Naive B cell (primary cell): ENCODE measurements at regions not wholly inside any gene's neighbourhood (a gene's known extent, or its start where the extent isn't known, plus 50 kb on each side); places are given as distances from the start of the nearest gene placed in this dataset.

Experiments used
- ATAC-seq, 2 donors: fragments of 150-1000 bp; cut with Tn5 transposase; 2 replicates each; pipeline ENCODE4 v1.10.0; 2021; ENCODE audit warnings: low read depth in 2 of 2, mild to moderate bottlenecking in 2 of 2, moderate library complexity in 2 of 2
- DNase-seq: peaks from one replicate; pipeline ENCODE4 v3.0.0; 2022
- H3K27ac Mint-ChIP-seq, 6 donors: one replicate each; pipeline ENCODE4 v1.8.0; 2020 to 2022; ENCODE audit warnings: mild to moderate bottlenecking in 6 of 6, mixed read lengths in 6 of 6, moderate library complexity in 5 of 6, inconsistent platforms in 2 of 6
- H3K27me3 Mint-ChIP-seq, 3 donors: one replicate each; pipeline ENCODE4 v1.8.0; 2021 to 2022; ENCODE audit warnings: mixed read lengths in 3 of 3, mild to moderate bottlenecking in 1 of 3
- H3K36me3 Mint-ChIP-seq, 2 donors: one replicate each; pipeline ENCODE4 v1.8.0; 2020 to 2022; ENCODE audit warnings: mixed read lengths in 2 of 2, inconsistent platforms in 1 of 2, mild to moderate bottlenecking in 1 of 2
- H3K4me1 Mint-ChIP-seq, 3 donors: one replicate each; pipeline ENCODE4 v1.8.0; 2020 to 2022; ENCODE audit warnings: mixed read lengths in 3 of 3, inconsistent platforms in 1 of 3, mild to moderate bottlenecking in 1 of 3, moderate library complexity in 1 of 3
- H3K4me3 Mint-ChIP-seq, 8 donors: one replicate each; pipeline ENCODE4 v1.8.0; 2020 to 2022; ENCODE audit warnings: mild to moderate bottlenecking in 8 of 8, mixed read lengths in 8 of 8, moderate library complexity in 8 of 8, inconsistent platforms in 2 of 8
- H3K9me3 Mint-ChIP-seq, 7 donors: one replicate each; pipeline ENCODE4 v1.8.0; 2020 to 2022; ENCODE audit warnings: mixed read lengths in 7 of 7, mild to moderate bottlenecking in 5 of 7, inconsistent platforms in 2 of 7, moderate library complexity in 1 of 7

GRCh38 chr10:113347508-113347907 lies 205.3 kb upstream of the HABP2 start:
- H3K9me3 Mint-ChIP-seq, result peaks cover 0 to 3% (median 0%) of the 10 kb centered on the region in 7 donors
- no peak for ATAC-seq
- no peak for DNase-seq
- H3K36me3 Mint-ChIP-seq, result no peaks in the 10 kb centered on the region
- no peak overlapping the region for H3K27ac Mint-ChIP-seq
- H3K4me1 Mint-ChIP-seq, result no peaks in the 10 kb centered on the region
- no peaks in the 10 kb centered on the region for H3K27me3 Mint-ChIP-seq
- no peak overlapping the region for H3K4me3 Mint-ChIP-seq

DNA sequence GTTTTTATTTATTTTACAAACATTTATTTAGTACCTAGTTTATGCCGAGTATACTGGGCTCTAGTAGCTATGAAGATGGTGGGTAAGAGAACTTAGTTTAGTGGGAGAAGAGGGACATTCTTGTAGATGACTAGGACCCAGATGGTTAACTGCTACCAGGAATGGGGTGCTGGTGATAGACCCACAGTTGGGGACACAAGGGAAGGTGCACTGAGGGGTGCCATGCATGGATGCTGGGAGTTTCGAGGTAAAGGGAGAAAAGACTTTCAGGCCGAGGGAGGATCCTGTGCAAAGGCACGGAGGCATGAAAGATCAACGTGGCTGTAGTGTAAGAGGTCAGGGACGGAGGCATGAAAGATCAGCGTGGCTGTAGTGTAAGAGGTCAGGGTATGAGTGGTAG lies 204.2 kb upstream of the HABP2 start:
- H3K4me3 Mint-ChIP-seq, result no peak overlapping the region
- no peaks in the 10 kb centered on the region for H3K36me3 Mint-ChIP-seq
- ATAC-seq (no peak), DNase-seq (no peak)
- no peaks in the 10 kb centered on the region for H3K27me3 Mint-ChIP-seq
- peaks cover 0 to 3% (median 0%) of the 10 kb centered on the region in 7 donors for H3K9me3 Mint-ChIP-seq
- no peak overlapping the region for H3K27ac Mint-ChIP-seq
- no peaks in the 10 kb centered on the region for H3K4me1 Mint-ChIP-seq

DNA sequence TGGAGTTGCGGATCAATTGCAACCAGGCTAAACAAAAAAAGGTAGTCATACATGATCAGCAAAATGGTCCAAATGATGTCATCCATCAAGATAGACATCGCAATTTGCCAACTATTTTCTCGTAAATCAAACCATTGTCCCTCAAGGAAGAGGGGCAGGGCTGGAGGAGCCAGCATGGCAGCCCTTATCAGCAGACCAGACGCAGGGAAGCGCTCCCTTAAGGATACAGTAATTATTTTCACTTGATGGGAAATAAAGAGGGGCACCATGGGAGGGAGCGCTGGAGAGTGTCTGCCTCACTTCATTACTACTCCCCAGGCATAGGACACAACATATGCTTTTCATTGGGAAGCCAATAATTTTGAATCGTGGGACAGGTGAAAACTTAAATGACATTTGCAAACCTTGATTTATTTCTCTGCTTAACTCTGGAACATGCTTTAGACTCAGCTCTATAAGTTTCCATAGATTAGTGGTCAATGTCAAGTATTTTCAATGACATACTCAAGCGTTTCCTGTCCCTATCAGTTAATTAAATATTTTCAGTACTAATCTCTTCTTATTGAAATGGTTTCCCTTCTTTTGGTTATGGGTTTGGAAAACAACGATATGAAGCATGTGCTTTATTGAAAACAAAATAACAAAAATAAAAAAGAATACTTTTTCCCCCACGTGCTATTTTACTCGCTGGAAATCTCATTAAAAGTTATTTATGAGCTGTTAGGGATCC lies 202.4 kb upstream of the HABP2 start:
- Mint-ChIP-seq H3K4me3 (no peak overlapping the region), H3K4me1 (no peaks in the 10 kb centered on the region), H3K9me3 (peaks cover 0 to 4% (median 0%) of the 10 kb centered on the region in 7 donors), H3K36me3 (no peaks in the 10 kb centered on the region), H3K27ac (no peak overlapping the region), H3K27me3 (no peaks in the 10 kb centered on the region)
- ATAC-seq, result no peak
- no peak for DNase-seq

DNA sequence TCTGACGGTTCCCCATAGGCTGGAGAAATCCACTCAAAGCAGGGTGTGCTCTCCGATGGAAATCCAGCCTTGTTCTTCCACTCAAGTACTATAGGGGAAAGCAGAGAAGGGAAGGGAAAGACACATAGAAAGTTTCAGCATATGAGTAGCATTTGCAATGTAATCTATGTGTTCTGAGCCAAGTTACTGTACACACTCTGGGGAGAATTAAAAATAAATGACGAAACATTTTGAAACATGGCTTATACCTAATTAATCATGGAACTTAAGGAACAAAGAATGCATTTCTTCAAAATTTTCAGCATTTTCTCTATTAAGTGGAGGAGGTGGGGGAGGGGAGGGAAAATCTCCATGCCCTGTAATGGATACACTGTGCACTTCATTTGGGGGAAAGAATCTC lies 198.1 kb upstream of the HABP2 start:
- no peaks in the 10 kb centered on the region for H3K4me1 Mint-ChIP-seq
- no peaks in the 10 kb centered on the region for H3K36me3 Mint-ChIP-seq
- peaks cover 0 to 4% (median 0%) of the 10 kb centered on the region in 7 donors for H3K9me3 Mint-ChIP-seq
- ATAC-seq (no peak), DNase-seq (no peak)
- H3K27me3 Mint-ChIP-seq, result no peaks in the 10 kb centered on the region
- H3K27ac Mint-ChIP-seq, result no peak overlapping the region
- H3K4me3 Mint-ChIP-seq, result no peak overlapping the region

DNA sequence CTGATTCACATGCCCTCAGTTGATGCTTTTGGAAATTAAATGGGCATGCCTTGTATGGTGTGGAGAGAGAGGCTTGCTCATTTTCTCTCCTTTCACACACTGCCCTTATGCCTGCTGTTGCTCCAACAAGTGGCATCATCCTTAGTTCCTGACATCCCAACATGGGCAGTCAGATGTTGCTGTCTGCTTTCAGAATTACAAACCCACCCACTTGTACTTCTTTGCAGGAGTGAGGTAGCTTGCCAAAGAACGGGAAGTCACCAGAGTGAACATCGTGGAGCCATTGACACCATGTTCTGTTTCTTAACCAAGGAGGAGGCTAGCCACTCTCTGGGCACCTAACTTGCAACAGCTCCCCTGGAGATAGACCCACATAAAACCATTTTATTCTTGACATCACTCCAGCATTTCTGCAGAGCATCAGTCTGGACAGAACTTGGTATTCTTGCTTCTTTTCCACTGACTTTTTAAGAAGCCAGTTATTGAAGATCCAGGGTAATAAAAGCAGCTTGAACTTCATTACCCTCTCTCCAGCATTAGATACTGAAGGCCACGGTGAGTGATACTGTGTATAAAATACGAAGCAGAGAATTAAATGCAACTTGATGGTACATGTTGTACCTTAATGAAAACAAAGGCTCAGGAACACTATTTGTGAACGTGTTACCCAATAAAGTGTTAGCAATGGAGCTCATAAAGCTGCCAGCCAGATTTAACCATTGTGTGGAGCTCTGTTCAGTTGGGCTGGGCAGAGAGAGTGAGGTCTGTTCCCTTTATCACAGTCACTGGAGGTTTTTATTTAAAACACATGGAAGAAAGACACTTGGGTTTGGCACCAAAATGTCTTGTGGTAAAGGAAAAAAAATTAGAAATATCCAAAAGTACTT lies 195.8 kb upstream of the HABP2 start:
- DNase-seq, result no peak
- no peak for ATAC-seq
- no peaks in the 10 kb centered on the region for H3K27me3 Mint-ChIP-seq
- H3K9me3 Mint-ChIP-seq, result peaks cover 0 to 4% (median 0%) of the 10 kb centered on the region in 7 donors
- H3K36me3 Mint-ChIP-seq, result no peaks in the 10 kb centered on the region
- no peak overlapping the region for H3K4me3 Mint-ChIP-seq
- peak overlapping the region in 1 of 6 donors; percentile 13 for H3K27ac Mint-ChIP-seq
- no peaks in the 10 kb centered on the region for H3K4me1 Mint-ChIP-seq

DNA sequence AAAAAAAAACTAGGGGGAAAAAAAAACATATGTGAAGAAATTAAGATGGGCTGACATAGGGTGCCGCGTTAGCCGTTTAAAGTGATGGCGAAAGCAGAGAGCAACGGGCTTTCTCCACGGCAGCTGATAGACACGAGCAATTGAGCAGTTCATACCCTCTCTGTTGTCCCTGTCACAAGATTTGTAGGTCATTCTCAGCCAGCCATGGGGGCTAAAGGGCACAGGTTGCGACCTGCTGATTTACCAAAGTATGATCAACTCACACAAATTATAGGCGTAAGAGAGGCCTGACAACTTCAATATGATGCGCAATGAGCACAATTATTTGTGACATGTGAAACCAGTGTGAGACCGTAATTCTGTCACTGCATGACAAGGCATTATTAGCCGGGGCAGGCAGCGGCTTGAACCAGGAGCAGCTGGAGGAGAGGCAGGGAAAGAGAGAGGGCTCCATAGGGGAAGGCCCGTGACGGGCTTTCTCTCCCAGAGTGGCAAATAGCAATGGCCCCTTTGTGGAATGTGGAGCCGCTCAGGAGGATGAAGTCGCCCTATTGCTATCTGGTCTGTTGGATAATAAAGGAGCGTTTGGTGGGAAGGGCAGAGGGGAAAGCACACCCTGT lies 195.1 kb upstream of the HABP2 start:
- H3K4me1 Mint-ChIP-seq, result no peaks in the 10 kb centered on the region
- H3K36me3 Mint-ChIP-seq, result no peaks in the 10 kb centered on the region
- no peak overlapping the region for H3K27ac Mint-ChIP-seq
- H3K4me3 Mint-ChIP-seq, result peak overlapping the region in 1 of 8 donors; percentile 10
- peaks cover 0 to 4% (median 0%) of the 10 kb centered on the region in 7 donors for H3K9me3 Mint-ChIP-seq
- DNase-seq (no peak), ATAC-seq (no peak)
- H3K27me3 Mint-ChIP-seq, result no peaks in the 10 kb centered on the region

GRCh38 chr10:113359655-113360054 lies 193.2 kb upstream of the HABP2 start:
- Mint-ChIP-seq H3K27me3 (no peaks in the 10 kb centered on the region), H3K9me3 (peaks cover 0 to 5% (median 0%) of the 10 kb centered on the region in 7 donors), H3K36me3 (no peaks in the 10 kb centered on the region), H3K4me3 (no peak overlapping the region), H3K4me1 (no peaks in the 10 kb centered on the region), H3K27ac (no peak overlapping the region)
- DNase-seq (no peak), ATAC-seq (no peak)

DNA sequence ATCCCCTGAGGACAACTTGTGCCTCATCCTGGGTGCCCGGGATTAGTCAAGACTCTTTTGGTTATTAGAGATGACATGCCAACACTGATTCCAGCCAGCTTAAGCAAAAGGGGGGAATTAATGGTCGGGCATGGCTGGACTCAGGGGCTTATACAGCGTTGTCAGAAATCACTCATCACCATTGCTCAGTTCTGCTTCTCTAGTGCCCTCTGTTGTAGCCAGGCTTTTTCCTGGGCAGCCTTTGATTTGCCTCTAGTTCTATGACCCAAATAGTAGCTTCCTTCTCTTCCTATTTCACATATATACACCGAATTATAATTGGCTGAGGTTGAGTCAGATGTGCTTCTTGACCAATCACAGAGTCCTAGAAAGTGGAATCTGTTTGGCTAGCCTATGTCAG lies 192.0 kb upstream of the HABP2 start:
- H3K36me3 Mint-ChIP-seq, result no peaks in the 10 kb centered on the region
- ATAC-seq (no peak), DNase-seq (no peak)
- no peaks in the 10 kb centered on the region for H3K4me1 Mint-ChIP-seq
- no peak overlapping the region for H3K27ac Mint-ChIP-seq
- H3K27me3 Mint-ChIP-seq, result no peaks in the 10 kb centered on the region
- H3K9me3 Mint-ChIP-seq, result peaks cover 0 to 11% (median 4%) of the 10 kb centered on the region in 7 donors
- H3K4me3 Mint-ChIP-seq, result no peak overlapping the region

DNA sequence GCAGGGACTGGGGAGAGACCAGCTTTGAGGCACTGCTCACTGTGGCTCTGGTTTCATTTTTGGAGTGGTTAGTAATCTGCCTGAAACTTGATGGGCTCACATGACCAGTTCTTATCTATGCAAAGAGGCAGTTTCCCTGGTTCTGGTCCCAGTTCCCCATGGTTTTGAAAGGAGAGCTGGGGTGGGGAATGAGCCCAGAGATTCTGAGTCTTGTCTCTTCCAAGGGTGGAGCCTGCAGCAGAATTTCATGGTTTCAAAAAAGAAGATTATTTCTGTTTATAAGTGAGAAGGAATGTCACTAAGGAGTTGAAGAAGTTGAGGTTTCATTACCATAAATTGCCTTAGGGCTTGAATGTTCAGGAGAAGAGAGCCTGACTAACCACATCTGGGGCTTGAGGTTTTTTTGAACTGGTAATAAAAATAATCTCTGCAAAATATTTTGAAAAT lies 190.2 kb upstream of the HABP2 start:
- ATAC-seq, result no peak
- H3K4me3 Mint-ChIP-seq, result no peak overlapping the region
- DNase-seq, result no peak
- H3K4me1 Mint-ChIP-seq, result no peaks in the 10 kb centered on the region
- H3K36me3 Mint-ChIP-seq, result no peaks in the 10 kb centered on the region
- H3K27ac Mint-ChIP-seq, result no peak overlapping the region
- peaks cover 0 to 23% (median 4%) of the 10 kb centered on the region in 7 donors for H3K9me3 Mint-ChIP-seq
- H3K27me3 Mint-ChIP-seq, result no peaks in the 10 kb centered on the region

DNA sequence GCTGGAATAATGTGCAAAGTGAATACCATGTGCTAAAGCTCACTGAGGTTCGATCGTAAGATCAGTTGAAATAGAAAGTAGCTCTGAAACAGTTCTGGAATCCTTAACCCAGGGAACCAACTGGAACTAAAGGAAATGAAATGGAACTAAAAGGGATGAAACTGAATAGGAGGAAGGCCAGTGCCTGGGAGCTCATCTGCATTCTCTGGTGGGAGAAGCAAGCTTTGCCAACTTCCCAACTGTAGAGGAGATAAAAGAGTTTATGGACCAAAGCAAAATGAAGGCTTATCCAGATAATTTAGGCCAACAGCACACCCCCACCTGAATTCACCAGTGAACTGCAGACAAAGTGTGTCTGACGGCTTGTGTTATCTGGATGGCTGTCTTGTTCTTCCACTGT lies 188.6 kb upstream of the HABP2 start:
- no peak overlapping the region for H3K4me3 Mint-ChIP-seq
- H3K27ac Mint-ChIP-seq, result no peak overlapping the region
- no peaks in the 10 kb centered on the region for H3K4me1 Mint-ChIP-seq
- ATAC-seq (no peak), DNase-seq (no peak)
- H3K27me3 Mint-ChIP-seq, result no peaks in the 10 kb centered on the region
- H3K36me3 Mint-ChIP-seq, result no peaks in the 10 kb centered on the region
- H3K9me3 Mint-ChIP-seq, result peaks cover 0 to 23% (median 4%) of the 10 kb centered on the region in 7 donors

- DNase-seq, result no peak
- H3K27ac Mint-ChIP-seq, result peak overlapping the region in 1 of 6 donors; percentile 77
- H3K27me3 Mint-ChIP-seq, result no peaks in the 10 kb centered on the region
- H3K36me3 Mint-ChIP-seq, result no peaks in the 10 kb centered on the region
- no peaks in the 10 kb centered on the region for H3K4me1 Mint-ChIP-seq
- peaks cover 0 to 23% (median 5%) of the 10 kb centered on the region in 7 donors for H3K9me3 Mint-ChIP-seq
- ATAC-seq, result no peak
- no peak overlapping the region for H3K4me3 Mint-ChIP-seq
Observed at GRCh38 chr10:113368666-113369364, 184.0 kb upstream of the HABP2 start.

- Mint-ChIP-seq H3K4me3 (no peak overlapping the region), H3K4me1 (no peaks in the 10 kb centered on the region), H3K27me3 (no peaks in the 10 kb centered on the region), H3K36me3 (no peaks in the 10 kb centered on the region), H3K27ac (no peak overlapping the region), H3K9me3 (peaks cover 0 to 23% (median 5%) of the 10 kb centered on the region in 7 donors)
- no peak for DNase-seq
- ATAC-seq, result no peak
Observed at GRCh38 chr10:113369365-113369694, 183.5 kb upstream of the HABP2 start.

DNA sequence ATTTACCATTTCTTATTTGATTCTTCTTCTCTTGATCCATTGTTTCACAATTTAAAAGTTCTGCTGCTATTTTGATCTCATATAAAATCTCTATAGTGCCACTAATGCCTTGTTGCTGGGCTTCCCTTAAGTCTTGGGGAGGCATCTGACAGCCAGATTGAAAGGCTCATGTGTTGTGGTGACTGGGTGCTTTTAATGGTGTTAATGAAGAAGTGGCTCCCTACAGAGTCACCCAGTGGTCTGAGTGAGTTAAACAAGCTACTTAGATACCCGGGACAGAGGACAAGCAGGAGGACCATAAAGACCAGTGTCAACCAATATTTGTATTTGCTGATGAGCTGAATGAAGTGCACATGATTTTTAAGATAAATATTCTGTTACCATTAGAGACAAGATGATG lies 176.4 kb upstream of the HABP2 start:
- H3K9me3 Mint-ChIP-seq, result peaks cover 0 to 2% (median 0%) of the 10 kb centered on the region in 7 donors
- H3K4me1 Mint-ChIP-seq, result peaks cover 0 to 5% (median 3%) of the 10 kb centered on the region in 3 donors
- H3K27me3 Mint-ChIP-seq, result peaks cover 0 to 8% (median 0%) of the 10 kb centered on the region in 3 donors
- ATAC-seq (no peak), DNase-seq (no peak)
- H3K36me3 Mint-ChIP-seq, result no peaks in the 10 kb centered on the region
- no peak overlapping the region for H3K27ac Mint-ChIP-seq
- H3K4me3 Mint-ChIP-seq, result no peak overlapping the region
